PFSK-1 (cell line): ENCODE measurements at regions not wholly inside any gene's neighbourhood (a gene's known extent, or its start where the extent isn't known, plus 50 kb on each side); places are given as distances from the start of the nearest gene placed in this dataset.

Source experiments
- FOXP2 ChIP-seq: optimal IDR thresholded peaks from 2 replicates; pipeline ENCODE3; 2011; ENCODE audit warnings: borderline replicate concordance, control low read depth, inconsistent platforms; ENCODE audit not compliant: insufficient read depth; ENCODE audit errors: extremely low read length, extremely low read depth
- POLR2AphosphoS5 ChIP-seq: IDR thresholded peaks from 2 replicates; pipeline ENCODE4 v1.6.1; 2012; ENCODE audit warnings: low read depth, mild to moderate bottlenecking, control low read depth, low read length, moderate library complexity
- SIN3A ChIP-seq: IDR thresholded peaks from 2 replicates; pipeline ENCODE4 v1.6.1; 2012; ENCODE audit warnings: mild to moderate bottlenecking, low read length, moderate library complexity, borderline replicate concordance; ENCODE audit not compliant: insufficient read depth
- TAF1 ChIP-seq: IDR thresholded peaks from 2 replicates; pipeline ENCODE4 v1.6.1; 2012; ENCODE audit warnings: low read length, control low read depth, borderline replicate concordance; ENCODE audit not compliant: insufficient read depth
- TF ChIP-seq, protein P1 (sequence below), 2 experiments: IDR thresholded peaks; 2 replicates each; pipeline versions ENCODE4 v1.6.1 to v1.8.0; 2011 to 2012; ENCODE audit warnings: low read depth in 2 of 2, low read length in 2 of 2, control low read depth in 1 of 2, inconsistent platforms in 1 of 2, mild to moderate bottlenecking in 1 of 2, moderate library complexity in 1 of 2; ENCODE audit not compliant: insufficient read depth in 1 of 2

DNA sequence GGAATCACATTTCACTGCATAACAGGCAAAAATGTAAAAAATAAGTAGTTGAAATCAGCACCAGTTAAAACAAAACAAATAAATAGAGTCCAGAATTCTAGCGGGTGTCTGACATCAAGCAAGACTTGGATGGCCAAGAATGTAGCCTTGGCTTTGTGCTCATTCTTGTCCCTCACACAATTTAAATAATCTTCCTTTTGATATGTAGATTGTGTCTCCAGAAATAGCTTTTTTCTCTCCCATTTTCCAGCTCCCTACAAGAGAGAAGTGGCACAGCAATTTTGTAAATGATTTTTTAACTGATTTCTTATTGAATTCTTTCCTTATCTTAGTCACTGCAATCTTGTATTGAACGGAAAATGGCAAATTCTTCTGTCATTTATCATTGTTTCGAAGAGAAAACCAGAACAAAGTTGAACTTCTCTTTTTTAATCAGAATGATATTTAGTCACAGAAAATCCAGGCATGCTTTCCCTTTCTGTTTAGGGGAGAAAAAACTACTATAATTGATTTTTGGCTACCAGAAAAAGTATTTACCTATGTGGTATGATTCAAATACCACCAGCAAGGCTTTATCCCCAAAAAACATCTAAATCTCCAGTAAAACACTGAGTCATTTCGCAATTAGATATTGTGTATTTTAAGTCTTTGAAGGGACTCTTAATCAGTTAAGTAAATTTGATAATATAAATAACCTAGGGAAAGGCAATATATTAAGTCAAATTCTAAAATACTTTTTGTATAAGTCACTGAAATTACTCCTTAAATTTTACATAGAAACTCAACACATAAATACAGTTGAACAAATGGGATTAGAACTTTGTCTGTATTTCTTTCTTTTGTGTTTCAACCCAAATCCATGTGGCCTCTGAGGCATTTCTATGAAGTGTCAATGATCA lies 481.7 kb downstream of the GBE1 start:
- no peak for TF ChIP-seq POLR2AphosphoS5
- no peak for TF ChIP-seq SIN3A
- no peak for TF ChIP-seq FOXP2
- TF ChIP-seq, protein P1, sequence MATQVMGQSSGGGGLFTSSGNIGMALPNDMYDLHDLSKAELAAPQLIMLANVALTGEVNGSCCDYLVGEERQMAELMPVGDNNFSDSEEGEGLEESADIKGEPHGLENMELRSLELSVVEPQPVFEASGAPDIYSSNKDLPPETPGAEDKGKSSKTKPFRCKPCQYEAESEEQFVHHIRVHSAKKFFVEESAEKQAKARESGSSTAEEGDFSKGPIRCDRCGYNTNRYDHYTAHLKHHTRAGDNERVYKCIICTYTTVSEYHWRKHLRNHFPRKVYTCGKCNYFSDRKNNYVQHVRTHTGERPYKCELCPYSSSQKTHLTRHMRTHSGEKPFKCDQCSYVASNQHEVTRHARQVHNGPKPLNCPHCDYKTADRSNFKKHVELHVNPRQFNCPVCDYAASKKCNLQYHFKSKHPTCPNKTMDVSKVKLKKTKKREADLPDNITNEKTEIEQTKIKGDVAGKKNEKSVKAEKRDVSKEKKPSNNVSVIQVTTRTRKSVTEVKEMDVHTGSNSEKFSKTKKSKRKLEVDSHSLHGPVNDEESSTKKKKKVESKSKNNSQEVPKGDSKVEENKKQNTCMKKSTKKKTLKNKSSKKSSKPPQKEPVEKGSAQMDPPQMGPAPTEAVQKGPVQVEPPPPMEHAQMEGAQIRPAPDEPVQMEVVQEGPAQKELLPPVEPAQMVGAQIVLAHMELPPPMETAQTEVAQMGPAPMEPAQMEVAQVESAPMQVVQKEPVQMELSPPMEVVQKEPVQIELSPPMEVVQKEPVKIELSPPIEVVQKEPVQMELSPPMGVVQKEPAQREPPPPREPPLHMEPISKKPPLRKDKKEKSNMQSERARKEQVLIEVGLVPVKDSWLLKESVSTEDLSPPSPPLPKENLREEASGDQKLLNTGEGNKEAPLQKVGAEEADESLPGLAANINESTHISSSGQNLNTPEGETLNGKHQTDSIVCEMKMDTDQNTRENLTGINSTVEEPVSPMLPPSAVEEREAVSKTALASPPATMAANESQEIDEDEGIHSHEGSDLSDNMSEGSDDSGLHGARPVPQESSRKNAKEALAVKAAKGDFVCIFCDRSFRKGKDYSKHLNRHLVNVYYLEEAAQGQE (IDR thresholded peaks at IDR 0.05; ENCODE audit: insufficient read depth in 1 of 2, low read depth in 2 of 2, low read length in 2 of 2): no peak
- no peak for TF ChIP-seq TAF1

- TF ChIP-seq, protein P1 (IDR thresholded peaks at IDR 0.05; ENCODE audit: insufficient read depth in 1 of 2, low read depth in 2 of 2, low read length in 2 of 2): no peak
- TF ChIP-seq FOXP2 (no peak), TAF1 (no peak), SIN3A (no peak), POLR2AphosphoS5 (no peak)
Observed at GRCh38 chr3:81277853-81278252, 483.6 kb downstream of the GBE1 start.

DNA sequence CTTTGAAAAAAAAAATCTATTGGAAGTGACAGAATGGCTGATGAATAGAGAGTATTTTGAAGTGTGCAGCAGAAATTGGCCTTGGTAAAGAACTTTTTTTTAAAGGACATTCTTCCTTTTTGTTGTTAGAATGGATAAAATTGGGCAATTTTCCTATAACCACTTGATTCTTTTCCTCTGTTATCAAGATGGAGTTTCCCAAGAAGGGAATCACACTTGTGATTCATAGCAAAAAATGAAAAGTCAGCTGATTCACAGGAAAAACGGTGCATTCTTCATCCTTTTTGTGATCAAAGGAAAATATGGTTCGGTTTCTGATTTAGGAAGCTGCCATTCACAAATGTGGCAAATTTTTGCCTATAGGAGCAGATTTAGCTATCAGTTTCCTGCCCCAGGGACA lies 486.8 kb downstream of the GBE1 start:
- TF ChIP-seq FOXP2: no peak
- TF ChIP-seq TAF1: no peak
- no peak for TF ChIP-seq POLR2AphosphoS5
- TF ChIP-seq, protein P1 (IDR thresholded peaks at IDR 0.05; ENCODE audit: insufficient read depth in 1 of 2, low read depth in 2 of 2, low read length in 2 of 2): no peak
- TF ChIP-seq SIN3A: no peak

- no peak for TF ChIP-seq FOXP2
- TF ChIP-seq, protein P1 (IDR thresholded peaks at IDR 0.05; ENCODE audit: insufficient read depth in 1 of 2, low read depth in 2 of 2, low read length in 2 of 2): no peak
- no peak for TF ChIP-seq POLR2AphosphoS5
- no peak for TF ChIP-seq TAF1
- TF ChIP-seq SIN3A: no peak
Observed at GRCh38 chr3:81270603-81271379, 490.7 kb downstream of the GBE1 start.
